ENCODE measurements at regions not wholly inside any gene's neighbourhood (a gene's known extent, or its start where the extent isn't known, plus 50 kb on each side); places are given as distances from the start of the nearest gene placed in this dataset.

GRCh38 chr18:41768467-41768866 is 186.6 kb upstream of the PIK3C3 start:
- TF ChIP-seq POLR2A (IDR thresholded peaks at IDR 0.05) (no peak), CTCF (IDR thresholded peaks at IDR 0.05) (no peak), POLR2AphosphoS5 (IDR thresholded peaks at IDR 0.05) (no peak), EP300 (IDR thresholded peaks at IDR 0.05) (no peak)
